GM23338 (cell line): ENCODE measurements at regions not wholly inside any gene's neighbourhood (a gene's known extent, or its start where the extent isn't known, plus 50 kb on each side); places are given as distances from the start of the nearest gene placed in this dataset.

ENCODE experiments used
- ATAC-seq: fragments of 200-7000 bp; cut with Tn5 transposase; 3 replicates; pipeline ENCODE4 v1.9.1; 2020
- DNase-seq: peaks from one replicate; pipeline ENCODE4 v3.0.0-alpha.2; 2015; ENCODE audit warnings: low spot score
- H2AFZ ChIP-seq: fragments of 200-600 bp; sonication (generic); 2 replicates; pipeline ENCODE4 v1.8.0; 2016; ENCODE audit warnings: antibody characterized with exemption, mild to moderate bottlenecking, moderate library complexity
- H3F3A ChIP-seq: fragments of 200-600 bp; sonication (generic); replicated peaks from 2 replicates; pipeline ENCODE4 v1.8.0; 2017; ENCODE audit warnings: antibody characterized with exemption, mixed run types, low read depth
- H3K27ac ChIP-seq: fragments of 200-600 bp; sonication (generic); 2 replicates; pipeline ENCODE4 v1.6.1; 2016; ENCODE audit warnings: low read depth
- H3K27me3 ChIP-seq: fragments of 200-600 bp; sonication (generic); 2 replicates; pipeline ENCODE4 v1.8.0; 2016; ENCODE audit warnings: mild to moderate bottlenecking, mixed run types, moderate library complexity; ENCODE audit not compliant: insufficient read depth
- H3K36me3 ChIP-seq: fragments of 200-600 bp; sonication (generic); 2 replicates; pipeline ENCODE4 v1.8.0; 2016; ENCODE audit warnings: mild to moderate bottlenecking; ENCODE audit not compliant: insufficient read depth
- H3K4me1 ChIP-seq: fragments of 200-600 bp; sonication (generic); 2 replicates; pipeline ENCODE4 v1.8.0; 2016; ENCODE audit warnings: mild to moderate bottlenecking, moderate library complexity; ENCODE audit not compliant: insufficient read depth
- H3K4me2 ChIP-seq: fragments of 200-600 bp; sonication (generic); 2 replicates; pipeline ENCODE4 v1.7.1; 2017; ENCODE audit warnings: mixed run types
- H3K4me3 ChIP-seq: fragments of 200-600 bp; sonication (generic); 2 replicates; pipeline ENCODE4 v1.6.1; 2016; ENCODE audit warnings: mixed run types
- H3K79me2 ChIP-seq: fragments of 200-600 bp; sonication (generic); replicated peaks from 2 replicates; pipeline ENCODE4 v1.8.0; 2017; ENCODE audit warnings: mild to moderate bottlenecking; ENCODE audit not compliant: insufficient read depth
- H3K9me2 ChIP-seq: fragments of 200-600 bp; sonication (generic); 2 replicates; pipeline ENCODE4 v1.8.0; 2017; ENCODE audit not compliant: insufficient read depth
- H4K20me1 ChIP-seq: fragments of 200-600 bp; sonication (generic); replicated peaks from 2 replicates; pipeline ENCODE4 v1.8.0; 2017; ENCODE audit warnings: mild to moderate bottlenecking; ENCODE audit not compliant: insufficient read depth
- H3K27ac Mint-ChIP-seq: 2 replicates; pipeline ENCODE4 v1.8.0; 2020; ENCODE audit warnings: inconsistent platforms, mild to moderate bottlenecking, moderate library complexity, mixed read lengths
- H3K27me3 Mint-ChIP-seq: 3 replicates; pipeline ENCODE4 v1.8.0; 2022; ENCODE audit warnings: low read depth, mild to moderate bottlenecking, moderate library complexity, mixed read lengths, inconsistent platforms; ENCODE audit not compliant: insufficient read depth, poor library complexity
- H3K36me3 Mint-ChIP-seq: 3 replicates; pipeline ENCODE4 v1.8.0; 2021; ENCODE audit warnings: low read depth, mild to moderate bottlenecking, inconsistent platforms, moderate library complexity, mixed read lengths
- H3K4me1 Mint-ChIP-seq: 3 replicates; pipeline ENCODE4 v1.8.0; 2020; ENCODE audit warnings: mild to moderate bottlenecking, inconsistent platforms, mixed read lengths
- H3K4me3 Mint-ChIP-seq: 3 replicates; pipeline ENCODE4 v1.8.0; 2021; ENCODE audit warnings: moderate library complexity, mild to moderate bottlenecking, inconsistent platforms, mixed read lengths
- H3K9me3 Mint-ChIP-seq: 3 replicates; pipeline ENCODE4 v1.8.0; 2020; ENCODE audit warnings: moderate library complexity, mild to moderate bottlenecking, inconsistent platforms, mixed read lengths
- CREB1 ChIP-seq: fragments of 250-450 bp; sonication (Bioruptor Pico); IDR thresholded peaks from 2 replicates; pipeline ENCODE4 v1.5.0; 2020; ENCODE audit warnings: low read depth, mild to moderate bottlenecking, moderate library complexity
- EZH2phosphoT487 ChIP-seq: fragments of 200-600 bp; sonication (generic); IDR thresholded peaks from one replicate; pipeline ENCODE4 v1.8.1; 2018; ENCODE audit warnings: antibody characterized with exemption; ENCODE audit not compliant: unreplicated experiment
- JUNB ChIP-seq: IDR thresholded peaks from one replicate; pipeline ENCODE4 v1.6.1; 2016; ENCODE audit warnings: antibody characterized with exemption; ENCODE audit not compliant: unreplicated experiment
- POLR2AphosphoS5 ChIP-seq: IDR thresholded peaks from 2 replicates; pipeline ENCODE4 v1.6.1; 2016; ENCODE audit warnings: antibody characterized with exemption, low read depth
- REST ChIP-seq: IDR thresholded peaks from one replicate; pipeline ENCODE4 v1.6.1; 2018; ENCODE audit warnings: antibody characterized with exemption; ENCODE audit not compliant: unreplicated experiment
- ZNF114 ChIP-seq: fragments of 250-450 bp; sonication (Bioruptor Pico); IDR thresholded peaks from 2 replicates; pipeline ENCODE4 v1.5.0; 2020; ENCODE audit warnings: mild to moderate bottlenecking, moderate library complexity
- ZNF462 ChIP-seq: fragments of 250-450 bp; sonication (Bioruptor Pico); IDR thresholded peaks from 2 replicates; pipeline ENCODE4 v1.5.0; 2020; ENCODE audit warnings: mild to moderate bottlenecking, moderate library complexity

DNA sequence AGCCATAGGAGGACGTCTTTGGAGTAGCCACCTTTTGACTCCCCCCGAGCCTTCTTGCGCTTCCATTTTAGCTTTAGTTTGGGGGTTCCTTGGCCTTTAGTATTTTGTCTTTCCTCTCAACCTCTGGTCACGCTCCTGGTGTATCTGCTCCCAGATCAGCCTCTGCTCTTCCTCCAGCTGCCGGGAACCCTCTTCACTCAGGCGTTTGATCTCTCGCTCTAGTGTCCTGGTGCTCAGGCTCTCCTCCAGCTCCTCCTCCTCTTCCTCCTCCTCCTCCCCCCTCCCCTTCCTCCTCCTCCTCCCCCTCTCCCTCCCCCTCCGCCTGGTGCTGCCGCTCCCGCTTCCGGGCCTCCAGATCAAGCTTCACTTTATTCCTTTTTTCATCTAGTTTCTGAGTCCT, 1082.3 kb upstream of the TMEFF2 start (continued):
- TF ChIP-seq ZNF462: no peak
- no peak for TF ChIP-seq JUNB
- TF ChIP-seq POLR2AphosphoS5: no peak
- no peak for TF ChIP-seq CREB1 (CRISPR knock-in tag)
- TF ChIP-seq ZNF114 (CRISPR knock-in tag): no peak

GRCh38 chr2:193276560-193276959, 1081.8 kb upstream of the TMEFF2 start:
- H3K36me3 Mint-ChIP-seq: no peaks in the 10 kb centered on the region; the same call in 2 of the 3 replicates
- H4K20me1 ChIP-seq: no peaks in the 10 kb centered on the region
- no peak overlapping the region for H2AFZ ChIP-seq
- no peaks in the 10 kb centered on the region for H3K9me3 Mint-ChIP-seq
- H3K4me3 ChIP-seq: no peak overlapping the region
- H3F3A ChIP-seq: no peaks in the 10 kb centered on the region
- no peak for ATAC-seq
- H3K4me3 Mint-ChIP-seq: no peak overlapping the region
- no peaks in the 10 kb centered on the region for H3K79me2 ChIP-seq
- no peak for DNase-seq
- H3K27me3 Mint-ChIP-seq: peaks cover 2% of the 10 kb centered on the region
- no peak overlapping the region for H3K27ac ChIP-seq
- no peak overlapping the region for H3K4me2 ChIP-seq
- no peaks in the 10 kb centered on the region for H3K4me1 Mint-ChIP-seq
- H3K27me3 ChIP-seq: no peaks in the 10 kb centered on the region
- H3K4me1 ChIP-seq: no peaks in the 10 kb centered on the region; the same call in 1 of the 2 replicates
- peaks cover 5% of the 10 kb centered on the region for H3K9me2 ChIP-seq
- no peak overlapping the region for H3K27ac Mint-ChIP-seq
- no peaks in the 10 kb centered on the region for H3K36me3 ChIP-seq
- TF ChIP-seq ZNF114 (CRISPR knock-in tag) (no peak), ZNF462 (no peak), REST (no peak), EZH2phosphoT487 (no peak)
